Body of pancreas (tissue), 4 donors: ENCODE measurements at regions not wholly inside any gene's neighbourhood (a gene's known extent, or its start where the extent isn't known, plus 50 kb on each side); places are given as distances from the start of the nearest gene placed in this dataset.

Experiments used
- CTCF ChIP-seq, 7 experiments: fragments of 450-650 bp in 4 of 7; fragments of 200-600 bp in 3 of 7; sonication (generic) in 3 of 7; IDR thresholded peaks; one replicate each; pipeline ENCODE4 v1.5.1; 2016 to 2019; ENCODE audit warnings: antibody characterized with exemption in 7 of 7
- POLR2A ChIP-seq, 3 donors: fragments of 450-650 bp; IDR thresholded peaks; one replicate each; pipeline ENCODE4 v1.6.1; 2016; ENCODE audit warnings: antibody characterized with exemption in 3 of 3, mild to moderate bottlenecking in 2 of 3

DNA sequence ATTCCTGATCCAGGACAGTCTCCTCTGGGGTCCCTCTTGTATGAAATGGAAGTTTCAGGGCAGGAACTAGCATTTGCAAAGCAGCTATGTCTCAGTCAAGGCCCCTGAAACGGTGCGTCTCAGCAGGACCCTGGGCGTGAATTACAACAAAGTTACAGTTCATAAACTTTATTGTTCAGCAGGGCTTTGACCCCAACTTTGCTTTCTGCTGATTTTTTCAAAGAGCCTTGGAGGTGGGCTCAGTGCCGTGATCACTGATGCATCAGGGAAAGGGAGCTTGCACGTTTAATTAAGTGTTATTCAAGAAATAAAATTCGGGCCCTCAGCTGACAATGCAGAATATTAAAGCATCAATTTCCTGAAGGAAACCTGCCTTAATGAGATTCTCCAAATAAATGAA is 260.1 kb upstream of the C16orf82 start:
- TF ChIP-seq CTCF (IDR thresholded peaks at IDR 0.05) (no peak), POLR2A (IDR thresholded peaks at IDR 0.05) (no peak)
